ENCODE measurements at regions not wholly inside any gene's neighbourhood (a gene's known extent, or its start where the extent isn't known, plus 50 kb on each side); places are given as distances from the start of the nearest gene placed in this dataset.

- no peak overlapping the region for H3K4me3 ChIP-seq (ENCODE audit: low read depth, low read length)
- no peak for TF ChIP-seq CTCF (IDR thresholded peaks at IDR 0.05; ENCODE audit: borderline replicate concordance, insufficient read depth, low read depth, low read length)
These were observed 263.3 kb upstream of the PLET1 start for GRCh38 chr11:112523951-112524350.

GRCh38 chr11:112524798-112525197, 264.1 kb upstream of the PLET1 start:
- TF ChIP-seq CTCF (IDR thresholded peaks at IDR 0.05; ENCODE audit: borderline replicate concordance, insufficient read depth, low read depth, low read length): no peak
- no peak overlapping the region for H3K4me3 ChIP-seq (ENCODE audit: low read depth, low read length)

GRCh38 chr11:112525270-112525669, 264.6 kb upstream of the PLET1 start:
- no peak for TF ChIP-seq CTCF (IDR thresholded peaks at IDR 0.05; ENCODE audit: borderline replicate concordance, insufficient read depth, low read depth, low read length)

GRCh38 chr11:112525844-112526590, 265.4 kb upstream of the PLET1 start:
- TF ChIP-seq CTCF (IDR thresholded peaks at IDR 0.05; ENCODE audit: borderline replicate concordance, insufficient read depth, low read depth, low read length): no peak
- no peak overlapping the region for H3K4me3 ChIP-seq (ENCODE audit: low read depth, low read length)

More at GRCh38 chr11:112525270-112525669, 264.6 kb upstream of the PLET1 start:
- no peak overlapping the region for H3K4me3 ChIP-seq (ENCODE audit: low read depth, low read length)

DNA sequence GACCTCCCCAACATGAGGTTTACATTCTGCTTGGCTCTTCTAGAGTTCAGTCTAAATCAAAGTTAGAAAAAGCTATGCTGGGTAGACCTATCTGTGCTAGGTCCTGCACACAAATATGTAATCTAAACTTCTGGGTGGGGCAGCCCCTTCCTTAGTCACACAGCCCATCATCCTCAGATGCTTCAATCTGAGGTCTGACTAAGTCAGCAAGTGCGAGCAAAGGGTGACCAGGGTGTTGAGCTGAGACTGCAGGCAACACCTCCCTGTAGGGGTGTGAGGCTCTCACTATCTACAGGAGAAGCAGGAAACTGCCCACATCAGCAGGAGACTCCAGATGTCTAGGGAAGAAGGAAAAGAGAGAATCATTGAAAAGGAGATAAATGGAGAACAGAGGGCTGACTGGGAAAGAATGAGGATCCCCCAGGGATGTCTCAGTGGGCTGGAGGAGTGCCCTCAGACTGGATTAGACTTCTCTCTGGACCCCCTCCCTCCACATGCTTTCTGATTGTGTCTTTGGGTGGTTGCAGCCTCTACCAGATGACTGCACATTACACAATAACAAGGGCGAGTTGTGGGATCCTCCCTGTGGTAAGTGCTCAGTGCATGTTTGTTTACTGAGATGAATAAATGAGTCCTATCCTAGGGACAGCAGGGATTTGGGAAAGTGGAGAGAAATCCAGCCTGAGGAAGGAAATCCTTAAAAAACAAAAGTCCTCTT, 266.2 kb upstream of the PLET1 start:
- no peak overlapping the region for H3K4me3 ChIP-seq (ENCODE audit: low read depth, low read length)
- TF ChIP-seq CTCF (IDR thresholded peaks at IDR 0.05; ENCODE audit: borderline replicate concordance, insufficient read depth, low read depth, low read length): no peak

GRCh38 chr11:112529071-112529470, 268.4 kb upstream of the PLET1 start:
- no peak overlapping the region for H3K4me3 ChIP-seq (ENCODE audit: low read depth, low read length)
- TF ChIP-seq CTCF (IDR thresholded peaks at IDR 0.05; ENCODE audit: borderline replicate concordance, insufficient read depth, low read depth, low read length): no peak

DNA sequence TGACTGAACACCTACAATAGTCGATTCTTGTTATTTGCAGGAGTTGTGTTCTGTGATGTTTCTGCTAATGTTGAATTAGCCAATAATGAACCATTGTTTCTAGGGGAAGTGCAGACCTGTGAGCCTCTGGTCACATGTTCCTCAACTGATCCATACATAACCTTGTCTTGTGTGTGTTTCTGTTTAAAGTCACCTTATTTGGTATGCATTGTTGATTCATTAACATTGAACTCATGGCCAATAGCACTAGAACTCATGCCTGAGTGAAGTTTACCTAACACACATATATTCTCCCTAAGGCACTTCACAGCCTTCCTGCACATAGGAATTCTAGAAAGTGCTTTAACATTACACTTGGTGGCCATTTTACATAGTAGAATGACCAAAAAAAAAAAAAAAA, 271.8 kb upstream of the PLET1 start:
- H3K4me3 ChIP-seq (ENCODE audit: low read depth, low read length): no peak overlapping the region
- TF ChIP-seq CTCF (IDR thresholded peaks at IDR 0.05; ENCODE audit: borderline replicate concordance, insufficient read depth, low read depth, low read length): no peak
